CD4-positive, alpha-beta memory T cell (primary cell): ENCODE measurements at regions not wholly inside any gene's neighbourhood (a gene's known extent, or its start where the extent isn't known, plus 50 kb on each side); places are given as distances from the start of the nearest gene placed in this dataset.
A peak's percentile ranks its signal among the peaks of the same experiment; 100 is the strongest.
"Not testable (repeated sequence)": the region's sequence is repeated elsewhere in the genome, so short reads cannot be mapped to it uniquely, and the experiment has no call there.

Source experiments
- CTCF ChIA-PET: fragments of 350-600 bp; sonication (Branson Sonifier 250); formaldehyde crosslinking; loops from one replicate; lab custom pipeline; 2021; ENCODE audit warnings: inconsistent platforms; ENCODE audit not compliant: partially characterized antibody; lab: Charles Lee
- POLR2A ChIA-PET: fragments of 350-600 bp; sonication (Branson Sonifier 250); formaldehyde crosslinking; loops from one replicate; lab custom pipeline; 2021; ENCODE audit not compliant: partially characterized antibody; lab: Charles Lee
- DNase-seq, 5 donors: peaks; one replicate each; pipeline versions ENCODE4 v3.0.0 to v3.0.0-alpha.2; 2020 to 2022; ENCODE audit warnings: mixed read lengths in 1 of 5
- H3K27ac ChIP-seq: one replicate; pipeline ENCODE4 v1.7.0; 2013; ENCODE audit warnings: low read depth, low read length
- H3K27me3 ChIP-seq: 2 replicates; pipeline ENCODE4 v1.7.0; 2013; ENCODE audit warnings: mild to moderate bottlenecking, low read length, moderate library complexity; ENCODE audit not compliant: insufficient read depth
- H3K36me3 ChIP-seq: 2 replicates; pipeline ENCODE4 v1.7.0; 2013; ENCODE audit warnings: mild to moderate bottlenecking, low read length, moderate library complexity; ENCODE audit not compliant: insufficient read depth
- H3K4me1 ChIP-seq: 2 replicates; pipeline ENCODE4 v1.7.0; 2013; ENCODE audit warnings: mild to moderate bottlenecking, low read length, moderate library complexity; ENCODE audit not compliant: insufficient read depth
- H3K4me3 ChIP-seq, 2 donors: one replicate each; pipeline ENCODE4 v1.7.0; 2013; ENCODE audit warnings: low read length in 2 of 2, mild to moderate bottlenecking in 1 of 2
- H3K9me3 ChIP-seq, 2 donors: one replicate each; pipeline ENCODE4 v1.7.0; 2013; ENCODE audit warnings: low read length in 2 of 2, control low read depth in 1 of 2; ENCODE audit not compliant: control insufficient read depth in 1 of 2
- H3K27ac Mint-ChIP-seq, 7 donors: one replicate each; pipeline ENCODE4 v1.8.0; 2020 to 2021; ENCODE audit warnings: mixed read lengths in 7 of 7, mild to moderate bottlenecking in 6 of 7, inconsistent platforms in 3 of 7, moderate library complexity in 3 of 7
- H3K27me3 Mint-ChIP-seq, 2 donors: one replicate each; pipeline ENCODE4 v1.8.0; 2020 to 2021; ENCODE audit warnings: mixed read lengths in 2 of 2
- H3K36me3 Mint-ChIP-seq, 2 donors: one replicate each; pipeline ENCODE4 v1.8.0; 2020 to 2021; ENCODE audit warnings: mixed read lengths in 2 of 2, inconsistent platforms in 1 of 2, mild to moderate bottlenecking in 1 of 2
- H3K4me1 Mint-ChIP-seq, 4 donors: one replicate each; pipeline ENCODE4 v1.8.0; 2020 to 2021; ENCODE audit warnings: mixed read lengths in 4 of 4, mild to moderate bottlenecking in 1 of 4
- H3K4me3 Mint-ChIP-seq, 8 donors: one replicate each; pipeline ENCODE4 v1.8.0; 2020 to 2021; ENCODE audit warnings: mixed read lengths in 8 of 8, mild to moderate bottlenecking in 7 of 8, moderate library complexity in 6 of 8, inconsistent platforms in 3 of 8
- H3K9me3 Mint-ChIP-seq, 8 donors: one replicate each; pipeline ENCODE4 v1.8.0; 2020 to 2021; ENCODE audit warnings: mixed read lengths in 8 of 8, mild to moderate bottlenecking in 5 of 8, inconsistent platforms in 3 of 8, moderate library complexity in 1 of 8
- intact Hi-C: fragments of 100-400 bp; cut with micrococcal nuclease; formaldehyde crosslinking; loops from one replicate; pipeline ENCODE4 v1.15.1; 2023

DNA sequence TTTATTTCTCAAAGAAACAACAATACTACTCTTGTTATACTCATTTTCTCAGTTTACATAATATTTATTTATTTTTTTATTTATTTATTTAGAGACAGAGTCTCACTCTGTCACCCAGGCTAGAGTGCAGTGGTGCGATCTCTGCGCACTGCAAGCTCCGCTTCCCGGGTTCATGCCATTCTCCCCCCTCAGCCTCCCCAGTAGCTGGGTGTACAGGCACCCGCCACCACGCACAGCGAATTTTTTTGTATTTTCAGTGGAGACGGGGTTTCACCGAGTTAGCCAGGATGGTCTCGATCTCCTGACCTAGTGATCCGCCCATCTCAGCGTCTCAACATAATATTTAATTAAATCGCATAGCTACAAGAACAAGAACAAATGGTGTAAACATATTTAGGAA is 2932.3 kb upstream of the OR11H1 start:
- H3K9me3 ChIP-seq, H3K4me3 Mint-ChIP-seq, POLR2A ChIA-PET, H3K27ac Mint-ChIP-seq, CTCF ChIA-PET, H3K27me3 Mint-ChIP-seq, H3K4me1 Mint-ChIP-seq, H3K36me3 Mint-ChIP-seq, H3K4me1 ChIP-seq, intact Hi-C loops, H3K27me3 ChIP-seq, DNase-seq, H3K4me3 ChIP-seq, H3K36me3 ChIP-seq, H3K27ac ChIP-seq: not testable (repeated sequence)
- peaks cover 6 to 58% (median 34%) of the 10 kb centered on the region in 8 donors for H3K9me3 Mint-ChIP-seq

DNA sequence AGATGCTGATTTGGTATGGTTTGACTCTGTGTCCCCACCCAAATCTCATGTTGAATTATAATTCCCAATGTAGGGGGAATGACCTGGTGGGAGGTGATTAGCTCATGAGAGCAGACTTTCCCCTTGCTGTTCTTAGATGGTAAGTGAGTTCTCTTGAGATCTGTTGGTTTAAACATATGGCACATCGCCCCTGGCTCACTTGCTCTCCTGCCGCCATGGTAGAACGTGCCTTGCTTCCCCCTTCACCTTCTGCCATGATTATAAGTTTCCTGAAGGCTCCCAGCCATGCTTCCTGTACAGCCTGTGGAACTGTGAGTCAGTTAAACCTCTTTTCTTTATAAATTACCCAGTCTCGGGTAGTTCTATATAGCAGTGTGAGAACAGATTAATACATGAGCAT is 2930.2 kb upstream of the OR11H1 start:
- H3K4me3 Mint-ChIP-seq, H3K27me3 Mint-ChIP-seq, POLR2A ChIA-PET, H3K4me1 ChIP-seq, H3K36me3 Mint-ChIP-seq, H3K36me3 ChIP-seq, H3K9me3 ChIP-seq, H3K4me1 Mint-ChIP-seq, H3K27ac ChIP-seq, DNase-seq, H3K4me3 ChIP-seq, intact Hi-C loops, H3K27me3 ChIP-seq, CTCF ChIA-PET, H3K27ac Mint-ChIP-seq: not testable (repeated sequence)
- peaks cover 6 to 58% (median 37%) of the 10 kb centered on the region in 8 donors for H3K9me3 Mint-ChIP-seq

DNA sequence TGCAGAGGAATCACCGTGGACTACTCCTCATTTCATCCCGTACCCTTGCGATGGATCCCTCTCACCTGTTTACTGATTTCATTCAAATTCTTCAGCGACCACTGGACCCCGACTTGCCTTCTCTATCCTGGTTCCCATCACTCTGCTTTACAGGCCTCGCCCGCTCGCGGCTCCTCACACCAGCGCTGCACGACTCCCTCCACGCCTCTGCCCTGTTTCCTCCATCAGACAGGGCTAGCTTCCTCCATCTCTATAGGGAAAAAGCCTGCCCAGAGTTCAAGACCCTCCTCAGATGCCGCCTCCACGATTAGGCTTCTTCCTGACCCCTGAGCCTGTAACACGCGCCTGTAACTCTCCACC is 2926.5 kb upstream of the OR11H1 start:
- H3K4me1 ChIP-seq, H3K27me3 ChIP-seq, H3K27me3 Mint-ChIP-seq, DNase-seq, H3K9me3 ChIP-seq, intact Hi-C loops, H3K36me3 ChIP-seq, POLR2A ChIA-PET, H3K27ac ChIP-seq, H3K4me1 Mint-ChIP-seq, CTCF ChIA-PET, H3K4me3 ChIP-seq, H3K36me3 Mint-ChIP-seq: not testable (repeated sequence)
- H3K27ac Mint-ChIP-seq = peak overlapping the region in 1 of 7 donors; percentile 1
- peak overlapping the region in 2 of 8 donors; percentile 32 to 54 for H3K4me3 Mint-ChIP-seq
- H3K9me3 Mint-ChIP-seq = peaks cover 3 to 71% (median 46%) of the 10 kb centered on the region in 8 donors

DNA sequence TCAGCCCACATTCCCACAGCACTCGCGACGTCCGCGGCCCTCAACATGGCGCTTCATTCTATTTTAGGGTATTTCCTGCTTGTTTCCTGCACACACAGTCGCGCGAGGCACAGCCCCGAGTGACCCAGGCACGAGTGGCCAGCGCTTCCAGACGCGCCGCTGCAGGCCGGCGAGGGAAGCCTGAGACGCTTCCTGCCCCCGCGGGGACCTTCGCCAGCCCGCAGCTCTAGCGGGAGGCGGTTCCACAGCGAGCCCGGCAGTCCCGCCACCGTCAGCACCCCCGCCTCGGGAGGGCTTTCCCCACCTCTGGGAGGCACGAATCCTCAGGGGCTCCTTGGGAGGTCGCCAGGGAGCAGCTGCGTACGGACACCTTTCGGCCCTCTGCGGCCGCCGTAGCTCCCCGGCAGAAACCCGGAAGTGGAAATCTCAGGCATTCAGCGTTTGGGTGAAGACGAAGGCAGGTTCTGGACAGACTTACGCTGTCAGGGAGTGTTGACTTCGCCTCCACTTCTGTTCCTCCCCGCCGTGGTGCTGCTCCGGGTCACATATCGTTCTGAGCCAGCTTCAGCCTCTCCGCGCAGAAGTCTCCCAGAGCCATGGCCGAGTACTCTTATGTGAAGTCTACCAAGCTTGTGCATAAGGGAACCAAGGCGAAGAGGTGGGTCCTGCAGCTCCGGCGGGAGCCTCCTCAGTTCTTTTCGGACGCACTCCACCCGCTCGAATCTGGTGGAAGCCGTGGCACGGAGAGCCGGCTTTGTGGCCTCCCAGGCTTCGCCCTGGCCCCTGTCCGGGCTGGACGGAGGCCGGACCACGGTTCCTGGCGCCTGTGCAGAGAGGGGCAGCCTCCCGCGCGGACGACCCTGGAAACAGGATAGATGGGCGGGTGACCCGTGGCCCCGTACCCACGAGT is 2925.9 kb upstream of the OR11H1 start:
- H3K27ac Mint-ChIP-seq = peak overlapping the region in 1 of 7 donors; percentile 1
- H3K27ac ChIP-seq = no peak overlapping the region
- CTCF ChIA-PET = no interaction called here
- H3K4me1 Mint-ChIP-seq = no peaks in the 10 kb centered on the region
- H3K4me3 Mint-ChIP-seq = peak overlapping the region in 2 of 8 donors; percentile 32 to 54
- H3K27me3 ChIP-seq = no peaks in the 10 kb centered on the region
- intact Hi-C loops = no loop called here
- H3K9me3 Mint-ChIP-seq = peaks cover 8 to 74% (median 49%) of the 10 kb centered on the region in 8 donors
- no peaks in the 10 kb centered on the region for H3K4me1 ChIP-seq
- peaks cover 0 to 6% of the 10 kb centered on the region in 2 donors for H3K9me3 ChIP-seq
- peaks cover 0 to 4% of the 10 kb centered on the region in 2 donors for H3K36me3 Mint-ChIP-seq
- peak in 1 of 5 donors; percentile 40 for DNase-seq
- H3K36me3 ChIP-seq = no peaks in the 10 kb centered on the region
- no peaks in the 10 kb centered on the region for H3K27me3 Mint-ChIP-seq
- no peak overlapping the region for H3K4me3 ChIP-seq
- POLR2A ChIA-PET = no interaction called here

DNA sequence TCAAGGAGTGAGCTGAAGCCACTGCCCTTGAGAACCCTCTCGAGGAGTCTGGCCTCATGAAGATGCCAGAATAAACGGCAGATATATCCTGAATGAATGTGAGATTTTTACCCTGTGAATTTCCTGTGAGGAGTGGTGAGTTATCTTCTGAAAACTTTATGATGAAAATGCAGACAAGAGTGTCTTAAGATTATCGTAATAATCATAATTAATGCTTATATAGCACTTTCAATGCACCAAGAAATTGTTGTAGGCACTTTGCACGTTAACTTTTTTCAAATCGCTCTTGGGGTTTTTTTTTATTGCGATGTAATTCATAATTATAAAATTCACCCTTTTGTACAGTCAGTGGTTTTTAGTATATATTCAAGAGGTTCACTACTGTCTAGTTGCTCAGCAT is 2924.6 kb upstream of the OR11H1 start:
- H3K9me3 Mint-ChIP-seq = peaks cover 8 to 77% (median 51%) of the 10 kb centered on the region in 8 donors
- not testable (repeated sequence) for H3K27ac Mint-ChIP-seq

DNA sequence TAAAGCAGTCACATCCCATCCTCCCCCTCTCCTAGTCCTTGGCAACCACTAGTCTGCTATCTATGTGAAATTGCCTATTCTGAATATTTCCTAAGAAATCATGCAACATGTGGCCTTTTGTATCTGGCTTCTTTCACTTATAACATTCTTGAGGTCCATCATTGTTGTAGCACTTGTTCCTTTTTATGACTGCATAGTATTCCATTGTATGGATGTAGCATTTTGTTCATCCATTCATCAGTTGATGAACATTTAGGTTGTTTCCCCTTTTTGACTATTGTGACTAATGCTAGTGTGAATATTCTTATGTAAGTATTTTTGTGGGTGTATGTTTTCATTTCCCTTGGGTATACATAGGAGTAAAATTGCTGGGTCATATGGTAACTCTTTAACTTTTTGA is 2924.2 kb upstream of the OR11H1 start:
- H3K4me3 Mint-ChIP-seq, H3K36me3 Mint-ChIP-seq, H3K27ac Mint-ChIP-seq, H3K36me3 ChIP-seq, H3K4me3 ChIP-seq, CTCF ChIA-PET, H3K27me3 Mint-ChIP-seq, DNase-seq, intact Hi-C loops, H3K4me1 Mint-ChIP-seq, POLR2A ChIA-PET, H3K27me3 ChIP-seq, H3K4me1 ChIP-seq, H3K27ac ChIP-seq, H3K9me3 ChIP-seq: not testable (repeated sequence)
- peaks cover 8 to 75% (median 50%) of the 10 kb centered on the region in 8 donors for H3K9me3 Mint-ChIP-seq

More for the DNA sequence above, 2924.6 kb upstream of the OR11H1 start:
- H3K36me3 Mint-ChIP-seq, H3K27me3 ChIP-seq, H3K27ac ChIP-seq, H3K4me1 Mint-ChIP-seq, intact Hi-C loops, H3K4me3 Mint-ChIP-seq, H3K4me1 ChIP-seq, H3K36me3 ChIP-seq, CTCF ChIA-PET, H3K4me3 ChIP-seq, H3K9me3 ChIP-seq, POLR2A ChIA-PET, DNase-seq, H3K27me3 Mint-ChIP-seq: not testable (repeated sequence)

DNA sequence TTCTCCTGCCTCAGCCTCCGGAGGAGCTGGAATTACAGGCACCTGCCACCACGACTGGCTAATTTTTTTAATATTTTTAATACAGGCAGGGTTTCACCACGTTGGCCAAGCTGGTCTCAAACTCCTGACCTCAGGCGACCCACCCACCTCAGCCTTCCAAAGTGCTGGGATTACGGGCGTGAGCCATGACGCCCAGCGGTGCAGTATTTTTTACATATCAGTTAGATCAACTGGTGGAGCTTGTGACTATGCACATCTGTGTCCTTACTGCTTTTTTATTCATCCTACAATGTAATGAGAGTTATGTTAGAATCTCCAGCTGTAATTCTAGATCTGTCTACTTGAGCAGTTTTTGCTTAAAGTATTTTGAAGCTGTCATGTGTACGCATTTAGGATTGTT is 2919.5 kb upstream of the OR11H1 start:
- CTCF ChIA-PET, H3K27ac Mint-ChIP-seq, H3K4me1 Mint-ChIP-seq, H3K27ac ChIP-seq, H3K27me3 Mint-ChIP-seq, H3K36me3 Mint-ChIP-seq, H3K9me3 ChIP-seq, DNase-seq, H3K4me1 ChIP-seq, H3K4me3 ChIP-seq, H3K36me3 ChIP-seq, H3K27me3 ChIP-seq, intact Hi-C loops, H3K4me3 Mint-ChIP-seq, POLR2A ChIA-PET: not testable (repeated sequence)
- peaks cover 8 to 63% (median 51%) of the 10 kb centered on the region in 8 donors for H3K9me3 Mint-ChIP-seq
